Fibroblast of skin of left quadriceps (primary cell): ENCODE measurements at regions not wholly inside any gene's neighbourhood (a gene's known extent, or its start where the extent isn't known, plus 50 kb on each side); places are given as distances from the start of the nearest gene placed in this dataset.
A peak's percentile ranks its signal among the peaks of the same experiment; 100 is the strongest.

Source experiments
- DNase-seq, 2 experiments: peaks; one replicate each; pipeline ENCODE4 v3.0.0-alpha.2; 2013; ENCODE audit warnings: low read depth in 2 of 2

DNA sequence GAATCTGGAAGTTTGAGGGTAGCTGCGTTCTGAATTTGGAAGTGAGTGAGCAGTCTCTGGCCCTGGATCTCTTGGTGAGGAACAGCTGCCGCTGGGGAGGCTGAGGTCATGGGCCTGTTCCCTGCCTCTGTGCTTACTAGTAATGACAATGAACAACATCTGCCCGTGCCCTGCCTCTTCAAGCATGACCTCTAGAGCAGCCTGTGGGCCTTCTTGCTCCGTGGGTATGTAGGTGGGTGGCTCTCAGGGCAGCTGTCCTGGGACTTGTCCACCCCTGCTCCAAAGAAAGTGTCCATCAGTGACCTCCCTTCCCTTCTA is 186.2 kb downstream of the CXCL12 start:
- DNase-seq, result no peak

DNA sequence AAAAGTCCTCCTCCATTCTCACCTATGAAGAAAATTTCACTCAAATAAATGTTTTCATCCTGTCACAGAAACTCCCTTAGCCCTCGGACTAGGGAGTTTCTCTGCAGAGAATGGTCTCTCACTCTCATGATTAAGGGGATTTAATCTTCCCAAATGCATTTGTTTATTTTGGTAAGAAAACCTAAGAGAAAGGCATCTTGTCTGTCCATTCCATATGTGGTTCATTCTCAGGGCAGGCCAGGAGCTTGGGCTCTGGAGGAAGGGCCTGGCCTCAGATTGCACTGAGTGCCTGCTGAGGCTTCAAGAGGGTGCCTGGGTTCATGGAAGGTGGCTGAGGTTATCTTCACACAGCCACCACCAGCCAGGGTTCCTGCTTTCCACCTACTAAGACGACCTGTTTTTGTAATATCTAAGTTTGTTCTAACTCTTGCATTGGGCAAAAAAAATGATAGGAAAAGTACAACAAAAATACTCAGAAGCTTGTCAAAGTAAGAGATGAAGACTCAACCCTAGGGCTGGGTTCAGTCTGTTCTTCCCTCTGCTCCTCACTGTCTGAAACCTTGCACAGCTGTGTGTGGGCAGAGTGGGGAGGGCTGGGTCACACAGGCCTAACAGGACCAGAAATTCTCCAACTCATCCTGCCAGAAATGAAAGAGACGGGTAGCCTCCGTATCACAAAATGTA is 186.7 kb downstream of the CXCL12 start:
- DNase-seq, result no peak

DNA sequence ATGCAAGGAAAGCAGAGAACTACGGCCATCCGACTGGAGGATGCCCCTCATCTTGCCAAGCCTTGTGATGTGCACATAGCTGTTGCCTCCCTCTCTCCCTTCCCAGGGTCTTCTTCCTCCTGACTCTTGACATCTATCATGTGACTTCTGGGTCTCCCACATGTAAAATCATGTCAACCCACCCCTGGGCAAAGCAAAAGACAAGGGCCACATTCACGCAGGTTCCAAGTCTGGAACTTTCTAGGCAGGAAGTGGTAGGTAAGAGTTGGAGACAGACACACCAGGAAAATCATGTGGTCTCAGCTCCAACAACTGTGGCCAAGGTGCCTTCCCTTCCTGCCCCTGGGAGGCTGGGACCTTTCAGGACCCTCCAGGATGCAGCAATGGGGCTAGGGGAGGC is 187.3 kb downstream of the CXCL12 start:
- DNase-seq, result no peak

DNA sequence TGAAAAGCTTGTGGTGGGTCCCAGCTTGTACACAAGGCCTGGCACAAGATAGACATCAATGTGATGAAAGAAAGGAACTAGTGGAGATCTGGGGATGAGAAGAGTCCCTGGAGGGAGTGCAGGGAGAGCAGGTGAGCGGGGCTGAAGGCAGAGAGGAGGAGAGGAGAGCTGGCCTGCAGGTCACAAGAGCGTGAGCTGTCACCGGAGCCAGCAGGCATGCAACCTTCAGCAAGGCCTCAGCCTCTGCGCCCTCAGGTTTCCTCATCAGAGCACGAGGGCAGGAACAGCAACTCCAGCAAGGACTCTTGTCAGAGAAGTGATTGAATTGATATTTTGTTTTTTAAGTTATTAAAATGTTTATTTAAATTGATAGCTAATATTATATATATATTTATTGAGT is 188.6 kb downstream of the CXCL12 start:
- no peak for DNase-seq

DNA sequence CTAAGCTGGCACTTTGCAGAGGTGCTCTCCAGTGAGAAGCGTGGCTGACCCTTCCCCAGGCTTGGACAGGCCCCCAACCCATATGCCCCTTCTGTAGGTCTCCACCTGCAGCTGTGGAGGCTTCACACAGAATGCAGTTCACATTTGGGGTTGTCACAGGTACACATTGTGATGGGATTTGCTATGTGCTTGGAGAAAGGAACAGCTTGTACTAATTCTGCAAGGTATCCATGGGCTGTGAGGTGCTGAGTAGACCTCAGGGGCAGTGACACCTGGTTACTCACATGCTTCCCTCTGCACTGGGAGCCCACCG is 188.9 kb downstream of the CXCL12 start:
- no peak for DNase-seq

DNA sequence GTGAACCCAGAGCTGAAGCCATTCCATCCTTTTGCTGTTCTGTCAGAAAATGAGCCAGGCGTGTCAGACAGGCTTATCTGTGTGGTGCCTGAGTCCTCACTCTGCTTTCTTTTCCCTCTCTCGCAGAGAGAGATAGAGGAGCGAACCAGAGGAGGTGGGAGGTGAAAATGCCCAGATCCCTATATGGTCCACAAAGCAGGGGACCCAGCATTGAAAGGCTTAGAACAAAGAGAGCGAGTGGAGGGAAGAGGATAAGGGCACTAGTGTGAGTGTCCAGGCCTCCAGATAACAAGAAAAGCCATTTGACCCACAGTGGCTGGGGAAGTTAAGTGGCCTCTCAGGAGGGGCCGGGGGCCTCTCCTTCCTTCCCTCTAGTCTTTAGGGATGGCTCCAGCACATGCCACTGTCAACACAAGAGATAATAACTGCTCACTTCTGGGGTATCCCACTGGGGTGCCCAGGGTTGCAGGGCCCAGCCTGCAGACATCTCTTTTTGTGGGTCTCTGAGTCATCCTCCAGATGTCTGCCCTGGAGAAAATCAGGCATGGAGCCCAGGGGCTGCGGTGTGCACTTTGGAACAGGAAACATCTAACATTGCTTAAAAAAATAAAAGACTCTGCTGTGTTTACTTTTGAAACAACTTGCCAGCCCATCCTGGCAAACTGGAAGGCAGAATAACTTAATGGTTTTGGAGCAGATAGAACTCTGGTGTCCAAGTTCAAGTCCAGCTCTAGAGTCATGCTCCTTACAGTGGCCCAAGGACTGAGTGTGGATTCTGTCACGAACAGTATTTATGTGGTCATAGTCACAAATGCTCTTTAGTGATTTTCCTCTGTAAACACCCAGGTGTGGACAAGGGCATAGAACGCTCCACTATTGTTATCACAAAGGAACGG is 189.5 kb downstream of the CXCL12 start:
- peak; percentile 88 for DNase-seq

DNA sequence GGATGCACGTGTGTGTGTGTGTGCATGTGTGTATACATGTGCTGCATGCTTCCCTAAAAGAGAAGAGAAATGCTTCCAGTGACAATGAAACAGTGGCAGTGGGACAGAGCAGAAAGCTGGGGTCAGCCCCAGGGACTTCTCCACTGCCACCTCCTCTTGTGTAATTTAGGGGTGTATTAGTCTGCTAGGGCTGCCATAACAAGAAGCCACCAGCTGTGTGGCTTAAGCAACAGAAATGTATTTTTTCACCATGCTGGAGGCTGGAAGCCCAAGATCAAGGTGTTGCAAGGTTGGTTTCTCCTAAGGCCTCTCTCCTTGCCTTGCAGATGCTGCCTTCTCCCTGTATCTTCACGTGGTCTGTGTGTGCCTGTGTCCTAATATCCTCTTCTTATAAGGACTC is 190.5 kb downstream of the CXCL12 start:
- no peak for DNase-seq

DNA sequence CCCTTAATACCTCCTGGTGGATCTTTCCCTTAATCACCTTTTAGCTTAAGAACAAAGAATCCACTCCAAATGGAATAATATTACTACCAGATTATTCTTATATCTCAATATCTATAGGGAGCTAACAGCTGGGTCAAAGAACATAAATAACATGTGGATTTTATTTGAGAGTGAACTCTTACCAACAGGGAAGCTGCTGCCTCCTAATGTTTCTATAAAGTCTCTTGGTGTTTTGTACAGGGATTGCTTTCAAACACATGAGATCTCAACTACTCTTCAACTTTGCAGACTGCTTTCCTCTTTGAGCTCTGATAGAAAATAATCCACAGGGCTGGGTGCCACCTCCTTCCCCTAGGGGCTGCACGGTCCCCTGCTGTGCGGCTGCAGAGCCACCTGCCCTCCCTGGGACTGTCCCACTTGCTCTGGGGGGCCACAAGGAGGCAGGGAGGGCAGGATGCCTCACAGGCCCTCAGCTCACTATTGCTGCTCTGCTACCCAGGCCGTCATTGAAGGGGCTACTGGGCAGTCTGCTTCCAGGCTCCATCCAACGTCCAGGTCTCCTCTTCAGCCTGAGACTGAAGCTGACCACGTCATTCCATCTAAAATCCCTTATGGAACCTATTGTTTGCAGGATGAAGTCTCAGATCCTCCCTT is 191.2 kb downstream of the CXCL12 start:
- no peak for DNase-seq

DNA sequence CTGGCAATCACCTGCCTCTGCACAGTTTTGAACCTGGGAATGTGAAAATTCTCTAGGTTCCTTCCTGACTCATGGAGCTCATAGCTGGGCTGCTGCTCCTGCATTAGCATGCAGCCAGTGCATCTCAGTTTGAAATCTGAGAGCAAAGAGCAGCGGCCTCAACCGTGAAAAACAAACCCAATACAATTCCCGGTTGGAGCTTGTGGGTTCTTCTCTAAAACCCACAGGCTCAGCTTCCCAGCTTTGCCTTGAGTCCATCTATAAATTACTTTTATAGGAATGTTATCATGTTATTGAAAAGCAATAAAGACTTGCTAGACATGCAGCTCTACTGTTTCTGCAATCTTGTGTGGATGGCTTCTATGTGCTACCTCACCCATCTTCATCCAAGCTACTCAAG is 191.7 kb downstream of the CXCL12 start:
- peak; percentile 77 for DNase-seq

DNA sequence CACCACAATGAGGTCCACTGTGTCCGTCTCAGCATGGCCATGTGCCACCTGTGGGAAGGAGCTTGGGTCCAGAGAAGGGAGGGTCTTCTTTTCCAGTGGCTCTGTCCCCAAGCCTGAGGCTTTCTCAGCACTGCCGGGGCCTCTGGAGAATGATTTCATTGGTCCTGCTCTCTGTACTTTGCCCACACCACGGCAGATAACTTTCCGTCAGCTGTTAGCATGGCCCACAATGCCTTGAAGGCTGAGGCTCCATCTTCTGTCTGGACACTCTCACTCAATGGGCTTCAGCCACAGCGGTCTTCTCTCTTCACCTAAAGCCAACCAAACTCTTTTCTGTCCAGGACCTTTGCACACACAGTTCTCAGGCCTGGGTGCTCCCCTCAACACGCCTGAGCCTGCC is 192.5 kb downstream of the CXCL12 start:
- no peak for DNase-seq

DNA sequence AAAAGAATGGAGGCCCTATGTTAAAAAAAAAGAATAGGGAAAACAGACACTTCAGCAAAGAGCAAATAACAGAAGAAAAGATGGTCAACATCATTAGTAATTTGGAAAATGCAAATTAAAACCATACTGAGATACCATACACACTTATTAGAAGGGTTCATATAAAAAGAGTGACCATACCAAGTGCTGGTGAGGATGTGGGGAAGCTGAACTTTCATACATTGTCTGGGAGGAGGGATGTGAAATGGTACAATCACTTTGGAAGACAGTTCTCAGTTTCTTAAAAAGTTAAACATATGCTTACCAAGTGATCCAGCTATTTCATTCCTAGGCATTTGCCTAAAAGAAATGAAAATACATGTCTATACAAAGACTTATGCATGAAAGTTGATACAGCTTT is 194.4 kb downstream of the CXCL12 start:
- no peak for DNase-seq

DNA sequence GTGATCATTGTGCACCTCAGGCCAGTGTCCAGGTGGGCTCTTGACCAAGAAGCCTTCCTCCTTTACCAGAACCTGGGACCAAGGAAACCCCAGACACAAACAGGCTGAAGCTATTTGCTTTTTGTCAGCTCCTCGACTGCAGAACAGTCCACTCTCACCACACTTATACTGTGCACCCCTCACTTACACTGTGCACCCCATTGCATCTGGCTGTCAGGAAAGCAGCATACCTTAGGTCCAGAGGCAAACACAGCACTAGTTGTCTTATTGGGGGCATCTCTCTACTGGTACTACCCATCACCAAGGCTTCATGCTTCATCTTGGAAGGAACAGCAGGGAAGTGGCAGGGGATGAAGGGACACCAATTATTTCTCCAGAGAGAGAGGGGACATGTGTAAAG is 198.1 kb downstream of the CXCL12 start:
- no peak for DNase-seq

DNA sequence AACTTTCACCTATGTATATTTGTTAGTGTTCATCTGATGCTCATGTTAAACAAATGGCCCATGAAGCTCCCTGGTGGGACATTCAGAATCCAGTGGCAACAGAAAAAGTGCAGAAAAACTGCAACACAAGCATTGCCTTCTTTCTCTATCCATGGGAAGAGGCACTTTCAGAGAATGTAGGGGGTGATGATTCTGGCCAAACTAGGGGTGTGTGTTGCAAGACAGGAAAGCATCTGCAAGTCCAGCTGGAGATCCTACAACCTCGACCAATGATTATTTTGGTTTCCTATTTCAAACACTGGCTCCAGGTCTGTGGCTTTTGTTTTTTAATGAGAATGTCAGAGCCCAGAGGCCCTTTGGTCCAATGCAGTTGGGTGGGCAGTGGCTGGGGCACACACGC is 198.7 kb downstream of the CXCL12 start:
- DNase-seq, result no peak

DNA sequence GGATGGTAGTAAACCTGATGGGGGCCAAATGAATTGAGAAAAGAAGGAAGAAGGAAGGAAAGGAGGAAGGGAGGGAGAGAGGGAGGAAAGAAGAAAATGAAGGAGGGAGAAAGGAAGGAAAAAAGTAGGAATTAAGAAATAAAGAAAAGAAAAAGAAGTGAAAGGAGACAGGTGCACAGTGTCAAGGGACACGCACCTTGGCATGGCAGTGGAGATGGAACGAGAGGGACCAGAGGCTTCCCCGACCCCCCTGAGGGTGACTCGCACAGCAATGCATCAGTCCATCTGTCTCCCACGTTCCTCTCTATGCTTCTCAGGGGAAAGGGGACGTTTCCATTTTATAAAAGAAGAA is 199.6 kb downstream of the CXCL12 start:
- no peak for DNase-seq

DNA sequence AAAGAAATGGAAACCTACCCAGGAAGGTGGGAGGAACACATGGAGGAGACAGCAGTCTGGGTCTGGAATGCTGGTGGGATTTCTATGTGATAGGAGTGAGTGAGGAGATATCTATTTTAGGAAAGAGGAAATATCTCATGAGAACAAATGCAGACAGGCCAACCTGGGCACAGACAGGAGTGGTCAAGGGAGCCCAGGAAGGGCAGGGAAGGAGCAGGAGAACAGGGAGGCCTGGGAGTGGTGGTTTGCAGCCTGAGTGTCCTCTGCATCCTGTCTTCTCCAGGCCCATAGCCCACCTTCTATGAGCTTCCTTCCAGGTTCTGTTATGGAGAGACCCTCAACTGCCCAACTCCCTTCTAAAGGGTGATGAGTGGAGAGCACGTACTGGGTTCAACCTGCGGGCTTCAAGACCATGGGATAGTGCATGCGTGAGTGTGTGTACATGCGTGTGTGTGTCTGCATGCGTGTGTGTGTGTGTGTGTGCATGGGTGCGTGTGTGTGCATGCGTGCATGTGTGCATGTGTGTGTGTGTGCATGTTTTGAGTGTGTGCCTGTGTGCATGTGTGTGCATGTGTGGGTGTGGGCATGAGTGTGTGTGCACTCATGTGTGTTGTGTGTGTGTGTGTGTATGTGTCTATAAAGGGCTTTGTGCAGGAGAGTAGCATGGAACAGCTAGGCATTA is 200.1 kb downstream of the CXCL12 start:
- no peak for DNase-seq

DNA sequence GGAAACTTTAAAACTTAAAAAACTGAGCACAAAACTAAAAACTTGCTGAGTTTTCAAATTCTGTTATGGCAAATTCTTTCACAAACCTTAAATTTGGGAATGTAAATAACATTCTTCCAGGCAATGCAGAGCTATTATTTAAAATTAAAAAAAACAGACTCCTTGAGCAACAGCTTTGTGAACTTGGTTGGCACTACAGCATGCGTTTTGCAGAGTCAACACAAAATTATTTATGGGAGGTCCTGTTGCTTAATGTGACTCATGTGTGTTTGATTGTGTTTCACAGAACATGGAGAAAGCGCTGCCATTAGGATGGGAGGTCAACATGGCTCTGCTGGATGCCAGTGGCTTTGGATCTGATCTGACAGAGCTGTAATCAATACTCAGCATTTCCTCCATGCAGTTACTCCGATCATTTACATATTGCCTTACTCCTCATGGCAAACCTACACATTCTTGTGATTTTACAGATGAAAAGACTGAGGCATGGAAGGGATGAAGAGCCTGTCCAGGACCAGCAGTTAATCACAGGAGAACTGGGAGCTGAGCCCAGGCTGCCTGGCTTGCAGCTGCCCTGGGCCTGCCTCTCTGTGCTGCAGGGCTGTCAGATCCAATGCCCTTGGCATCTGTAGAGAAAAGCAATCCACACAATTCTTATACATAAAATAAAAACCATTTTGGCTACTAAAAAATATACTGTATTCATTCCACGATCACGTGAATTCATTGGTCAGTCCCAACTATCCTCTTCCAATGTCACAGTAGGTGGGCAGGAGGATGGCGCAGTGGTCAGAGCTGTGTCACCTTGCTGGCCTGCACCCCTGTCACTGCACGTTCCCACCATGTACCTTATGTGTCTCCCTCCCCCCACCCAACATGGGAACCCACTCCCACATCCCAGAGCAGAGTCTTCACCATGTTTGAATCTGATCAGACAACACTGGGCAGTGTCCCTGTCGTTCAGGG is 200.9 kb downstream of the CXCL12 start:
- peak; percentile 65 to 68 for DNase-seq

DNA sequence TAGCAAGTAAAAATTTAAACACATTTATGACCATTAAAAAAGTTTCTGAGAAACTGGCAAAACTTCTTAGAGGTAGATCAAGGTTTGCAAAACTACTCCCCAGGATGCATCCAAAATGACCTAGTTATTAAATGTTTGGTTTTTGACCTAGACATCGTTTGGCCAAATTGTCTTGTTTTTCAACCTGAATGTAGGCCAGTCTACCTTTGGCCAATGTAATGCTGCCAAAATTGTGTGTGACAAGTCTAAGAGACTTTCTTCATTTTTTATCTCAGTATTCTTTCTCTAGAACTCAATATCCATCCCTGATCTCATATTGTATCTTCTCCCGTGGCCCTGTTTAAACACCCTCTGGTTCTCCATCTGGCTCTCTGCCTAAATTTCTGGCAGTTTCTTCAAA is 202.0 kb downstream of the CXCL12 start:
- no peak for DNase-seq

DNA sequence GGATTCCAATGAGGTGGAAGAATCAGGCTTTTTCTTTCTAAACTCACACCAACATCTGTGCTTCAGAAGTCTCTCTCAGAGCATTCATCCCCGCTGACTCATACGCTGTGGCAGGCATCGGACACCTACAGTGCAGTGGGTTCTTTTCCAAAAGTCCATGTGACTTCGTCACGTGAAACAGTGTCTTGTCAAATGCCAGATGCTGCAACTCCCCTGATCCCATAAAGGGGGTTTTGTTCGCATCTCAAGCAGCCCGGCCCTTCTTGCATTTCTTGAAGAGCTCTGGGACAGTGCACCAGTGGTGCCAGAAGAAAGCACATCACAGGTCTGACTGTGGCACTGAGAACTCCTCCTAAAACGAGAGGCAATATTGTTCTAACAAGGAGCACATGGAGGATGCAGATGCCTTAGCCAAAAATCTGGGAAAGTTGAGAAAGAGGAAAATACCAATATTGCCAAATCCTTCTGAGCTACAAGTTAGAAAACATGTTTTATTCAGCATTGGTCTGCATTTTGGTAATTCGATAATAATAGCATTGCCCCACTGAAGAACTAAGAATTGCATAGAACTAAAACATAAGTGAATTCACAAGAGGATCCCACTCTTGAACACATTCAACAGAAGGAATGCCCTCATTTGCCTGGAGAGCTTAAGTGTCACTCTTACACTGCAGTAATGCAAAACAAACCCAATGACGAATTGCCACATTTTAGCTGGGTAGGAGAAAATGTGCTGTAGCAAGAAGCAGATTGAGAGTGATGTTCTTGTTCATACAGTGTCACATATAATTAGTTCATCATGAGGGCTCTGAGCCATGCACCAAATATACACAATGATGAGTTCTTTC is 204.4 kb downstream of the CXCL12 start:
- peak; percentile 99 for DNase-seq

DNA sequence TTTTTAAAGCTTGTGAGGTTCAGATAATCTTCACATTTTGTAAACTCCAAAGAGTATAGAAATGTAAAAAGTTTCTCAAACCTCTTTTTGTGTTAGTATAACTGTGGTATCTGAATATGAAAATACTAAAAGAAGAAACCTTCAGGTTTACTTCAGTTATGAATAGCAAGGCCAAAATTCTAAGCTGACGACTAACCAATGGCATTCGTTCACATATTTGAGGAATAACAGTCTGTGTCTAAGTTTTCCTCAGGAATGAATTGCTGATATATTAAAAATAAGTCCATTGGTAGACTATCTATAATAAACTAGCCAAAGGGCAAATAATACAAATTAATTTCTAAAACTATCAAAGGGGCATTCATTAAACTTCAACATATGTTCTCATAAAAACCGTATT is 206.0 kb downstream of the CXCL12 start:
- no peak for DNase-seq

DNA sequence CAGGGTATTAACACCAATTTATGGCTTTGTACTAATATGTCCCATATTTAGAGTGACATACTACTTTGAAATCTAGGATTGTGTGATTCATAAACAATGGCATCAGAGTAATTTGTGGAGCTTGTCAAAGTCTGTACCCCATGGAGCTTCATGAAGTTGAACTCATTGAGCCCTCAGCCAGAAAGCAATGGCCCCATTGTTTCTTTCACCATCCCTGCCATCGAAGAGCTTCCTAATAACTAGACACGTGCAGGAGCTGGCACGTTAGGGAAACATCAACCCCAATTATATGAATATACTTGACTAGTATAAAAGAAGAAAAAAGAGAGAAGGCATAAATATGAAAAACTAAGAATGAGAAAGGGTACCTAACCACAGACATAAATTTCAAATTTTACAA is 206.6 kb downstream of the CXCL12 start:
- no peak for DNase-seq

DNA sequence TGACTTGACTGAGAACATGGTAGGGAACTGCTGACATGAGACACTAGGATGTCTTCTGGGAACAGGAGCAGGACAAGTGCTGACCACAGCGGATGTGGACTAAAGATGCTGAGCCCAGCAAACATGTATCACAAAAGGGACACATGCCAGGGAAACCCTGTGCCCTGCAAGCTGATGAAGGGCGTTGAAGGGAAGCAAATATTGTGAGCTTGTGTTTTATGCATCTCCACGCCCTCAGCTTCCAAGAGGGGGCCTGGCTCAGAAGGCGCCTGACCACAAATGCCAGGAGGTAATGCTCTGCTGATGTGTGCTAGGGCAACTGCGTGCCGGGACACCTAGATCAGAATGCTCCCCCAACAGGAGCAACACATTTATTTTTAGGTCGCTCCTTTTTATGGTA is 207.3 kb downstream of the CXCL12 start:
- no peak for DNase-seq
